A673 (cell line): ENCODE measurements at regions not wholly inside any gene's neighbourhood (a gene's known extent, or its start where the extent isn't known, plus 50 kb on each side); places are given as distances from the start of the nearest gene placed in this dataset.

Source experiments
- EZH2 ChIP-seq: fragments of 200-600 bp; sonication (generic); IDR thresholded peaks from 2 replicates; pipeline ENCODE4 v1.6.1; 2017; ENCODE audit warnings: borderline replicate concordance, low read depth, mild to moderate bottlenecking, mixed read lengths, antibody characterized with exemption, low read length; ENCODE audit not compliant: poor library complexity, severe bottlenecking
- TF ChIP-seq, protein P1 (sequence below): fragments of 300-800, 200-600 bp; sonication (generic); conservative IDR thresholded peaks from 2 replicates; pipeline ENCODE4 v1.5.1; 2017; ENCODE audit warnings: low read depth, mild to moderate bottlenecking, antibody characterized with exemption, low read length, moderate library complexity, mixed read lengths

GRCh38 chr5:164191240-164191639 is 685.8 kb downstream of the MAT2B start:
- TF ChIP-seq, protein P1, sequence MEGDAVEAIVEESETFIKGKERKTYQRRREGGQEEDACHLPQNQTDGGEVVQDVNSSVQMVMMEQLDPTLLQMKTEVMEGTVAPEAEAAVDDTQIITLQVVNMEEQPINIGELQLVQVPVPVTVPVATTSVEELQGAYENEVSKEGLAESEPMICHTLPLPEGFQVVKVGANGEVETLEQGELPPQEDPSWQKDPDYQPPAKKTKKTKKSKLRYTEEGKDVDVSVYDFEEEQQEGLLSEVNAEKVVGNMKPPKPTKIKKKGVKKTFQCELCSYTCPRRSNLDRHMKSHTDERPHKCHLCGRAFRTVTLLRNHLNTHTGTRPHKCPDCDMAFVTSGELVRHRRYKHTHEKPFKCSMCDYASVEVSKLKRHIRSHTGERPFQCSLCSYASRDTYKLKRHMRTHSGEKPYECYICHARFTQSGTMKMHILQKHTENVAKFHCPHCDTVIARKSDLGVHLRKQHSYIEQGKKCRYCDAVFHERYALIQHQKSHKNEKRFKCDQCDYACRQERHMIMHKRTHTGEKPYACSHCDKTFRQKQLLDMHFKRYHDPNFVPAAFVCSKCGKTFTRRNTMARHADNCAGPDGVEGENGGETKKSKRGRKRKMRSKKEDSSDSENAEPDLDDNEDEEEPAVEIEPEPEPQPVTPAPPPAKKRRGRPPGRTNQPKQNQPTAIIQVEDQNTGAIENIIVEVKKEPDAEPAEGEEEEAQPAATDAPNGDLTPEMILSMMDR, result no peak
- TF ChIP-seq EZH2, result no peak
